WTC11 (cell line): ENCODE measurements at regions not wholly inside any gene's neighbourhood (a gene's known extent, or its start where the extent isn't known, plus 50 kb on each side); places are given as distances from the start of the nearest gene placed in this dataset.

Source experiments
- ATF2 ChIP-seq: sonication (generic); formaldehyde crosslinking; IDR thresholded peaks from 2 replicates; pipeline ENCODE4 v1.8.1; 2022; ENCODE audit warnings: low read depth, missing genetic modification reagents, borderline replicate concordance
- CREB1 ChIP-seq: sonication (generic); formaldehyde crosslinking; IDR thresholded peaks from 2 replicates; pipeline ENCODE4 v1.8.0; 2023; ENCODE audit warnings: mild to moderate bottlenecking, missing genetic modification reagents
- CTCF ChIP-seq: fragments of 200-600 bp; IDR thresholded peaks from 2 replicates; pipeline ENCODE4 v1.8.0; 2022; ENCODE audit warnings: antibody characterized with exemption
- ESRRA ChIP-seq: sonication (generic); formaldehyde crosslinking; IDR thresholded peaks from 2 replicates; pipeline ENCODE4 v1.8.1; 2022; ENCODE audit warnings: mild to moderate bottlenecking, missing genetic modification reagents, borderline replicate concordance
- HMGXB4 ChIP-seq: sonication (generic); formaldehyde crosslinking; IDR thresholded peaks from 2 replicates; pipeline ENCODE4 v1.8.1; 2023; ENCODE audit warnings: mild to moderate bottlenecking, moderate library complexity, missing genetic modification reagents
- MLX ChIP-seq: sonication (generic); formaldehyde crosslinking; IDR thresholded peaks from 2 replicates; pipeline ENCODE4 v1.8.1; 2023; ENCODE audit warnings: mild to moderate bottlenecking, missing genetic modification reagents, moderate library complexity
- NR3C1 ChIP-seq: sonication (generic); formaldehyde crosslinking; conservative IDR thresholded peaks from 2 replicates; pipeline ENCODE4 v1.8.1; 2023; ENCODE audit warnings: low read depth, mild to moderate bottlenecking, missing genetic modification reagents

GRCh38 chr13:68850160-68850559, 1257.5 kb upstream of the ATXN8OS start:
- no peak for TF ChIP-seq MLX (CRISPR knock-in tag)
- TF ChIP-seq CREB1 (CRISPR knock-in tag): no peak
- no peak for TF ChIP-seq ATF2 (CRISPR knock-in tag)
- no peak for TF ChIP-seq CTCF
- TF ChIP-seq HMGXB4 (CRISPR knock-in tag): no peak
- TF ChIP-seq NR3C1 (CRISPR knock-in tag): no peak
- TF ChIP-seq ESRRA: no peak
